Activated CD8-positive, alpha-beta memory T cell treated with anti-CD3 and anti-CD28 coated beads for 48 hours (primary cell): ENCODE measurements at regions not wholly inside any gene's neighbourhood (a gene's known extent, or its start where the extent isn't known, plus 50 kb on each side); places are given as distances from the start of the nearest gene placed in this dataset.
"Not testable (repeated sequence)": the region's sequence is repeated elsewhere in the genome, so short reads cannot be mapped to it uniquely, and the experiment has no call there.

Experiments used
- DNase-seq, 3 experiments: peaks; one replicate each; pipeline ENCODE4 v3.0.0-alpha.2; 2020; ENCODE audit warnings: low read depth in 2 of 3, low spot score in 2 of 3

- not testable (repeated sequence) for DNase-seq
Measured at GRCh38 chrX:149420566-149420965, 84.5 kb downstream of the IDS start.

- DNase-seq: no peak
Measured at GRCh38 chrX:149398027-149398426, 107.1 kb downstream of the IDS start.

- no peak for DNase-seq
Measured at GRCh38 chrX:149392921-149393320, 112.2 kb downstream of the IDS start.

- no peak for DNase-seq
Measured at GRCh38 chrX:149383852-149384251, 121.3 kb downstream of the IDS start.

- no peak for DNase-seq
Measured at GRCh38 chrX:149374751-149375150, 130.4 kb downstream of the IDS start.

- DNase-seq: no peak
Measured at GRCh38 chrX:149372866-149373265, 132.2 kb downstream of the IDS start.

GRCh38 chrX:149371986-149372385 is 133.1 kb downstream of the IDS start:
- DNase-seq: no peak

GRCh38 chrX:149370097-149370496 is 135.0 kb downstream of the IDS start:
- DNase-seq: no peak

- DNase-seq: no peak
Measured at GRCh38 chrX:149365552-149365951, 139.6 kb downstream of the IDS start.

GRCh38 chrX:149365061-149365460 is 140.0 kb downstream of the IDS start:
- no peak for DNase-seq

GRCh38 chrX:149363965-149364364 is 141.1 kb downstream of the IDS start:
- no peak for DNase-seq

- no peak for DNase-seq
Measured at GRCh38 chrX:149346306-149346705, 158.8 kb downstream of the IDS start.

- no peak for DNase-seq
Measured at GRCh38 chrX:149322316-149322715, 182.8 kb downstream of the IDS start.

GRCh38 chrX:149313871-149314371 is 191.2 kb downstream of the IDS start:
- DNase-seq: no peak

GRCh38 chrX:149312988-149313387 is 192.1 kb downstream of the IDS start:
- no peak for DNase-seq

- no peak for DNase-seq
Measured at GRCh38 chrX:149312097-149312496, 193.0 kb downstream of the IDS start.

- DNase-seq: no peak
Measured at GRCh38 chrX:149302705-149303104, 202.4 kb downstream of the IDS start.

GRCh38 chrX:149298111-149298510 is 207.0 kb downstream of the IDS start:
- no peak for DNase-seq

- DNase-seq: no peak
Measured at GRCh38 chrX:149296092-149296491, 209.0 kb downstream of the IDS start.

GRCh38 chrX:149286940-149287349 is 218.2 kb downstream of the IDS start:
- peak in 1 of 3 experiments; percentile 20 for DNase-seq

- no peak for DNase-seq
Measured at GRCh38 chrX:149284616-149285015, 220.5 kb downstream of the IDS start.

GRCh38 chrX:149283853-149284252 is 221.3 kb downstream of the IDS start:
- no peak for DNase-seq

- DNase-seq: no peak
Measured at GRCh38 chrX:149282909-149283308, 222.2 kb downstream of the IDS start.

- no peak for DNase-seq
Measured at GRCh38 chrX:149280011-149280410, 225.1 kb downstream of the IDS start.
